SK-N-MC (cell line): ENCODE measurements at regions not wholly inside any gene's neighbourhood (a gene's known extent, or its start where the extent isn't known, plus 50 kb on each side); places are given as distances from the start of the nearest gene placed in this dataset.

ENCODE experiments used
- EZH2 ChIP-seq: fragments of 200-600 bp; sonication (generic); IDR thresholded peaks from one replicate; pipeline ENCODE4 v1.6.1; 2017; ENCODE audit warnings: antibody characterized with exemption
- FOXP2 ChIP-seq: optimal IDR thresholded peaks from 2 replicates; pipeline ENCODE3; 2011; ENCODE audit warnings: mild to moderate bottlenecking, moderate library complexity; ENCODE audit not compliant: insufficient read depth; ENCODE audit errors: extremely low read length, control extremely low read depth
- POLR2AphosphoS5 ChIP-seq: IDR thresholded peaks from 2 replicates; pipeline ENCODE4 v1.6.1; 2012; ENCODE audit warnings: mild to moderate bottlenecking, low read depth, low read length, borderline replicate concordance

DNA sequence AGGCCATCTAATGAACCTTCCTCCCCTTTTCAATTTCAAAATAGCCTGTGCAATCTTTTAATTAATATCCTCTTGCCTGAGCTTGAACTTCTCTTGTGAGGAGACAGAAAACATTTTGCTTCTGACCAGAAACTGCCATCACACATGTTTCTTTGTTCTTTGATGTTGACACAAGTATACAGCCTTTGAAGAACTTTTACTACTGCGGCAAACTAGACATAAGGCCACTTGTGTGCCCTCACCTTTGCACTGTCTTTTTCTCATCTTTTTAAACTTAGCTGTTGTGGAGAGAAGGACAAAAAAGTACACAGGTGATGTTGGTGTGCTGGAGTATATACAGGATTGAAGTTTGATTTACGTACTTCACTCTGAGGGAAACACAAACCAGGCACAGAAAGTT lies 116.3 kb upstream of the C1GALT1C1 start:
- TF ChIP-seq POLR2AphosphoS5 (no peak), EZH2 (no peak), FOXP2 (no peak)
